ENCODE measurements at regions not wholly inside any gene's neighbourhood (a gene's known extent, or its start where the extent isn't known, plus 50 kb on each side); places are given as distances from the start of the nearest gene placed in this dataset.

- Histone ChIP-seq H3K56ac (replicated peaks; ENCODE audit: insufficient read length, low read depth, low read length) (no peak overlapping the region), H4K20me1 (replicated peaks in 1 of 2; ENCODE audit: control insufficient read depth in 1 of 2, insufficient read depth in 2 of 2, low read length in 2 of 2) (no peaks in the 10 kb centered on the region), H3K18ac (ENCODE audit: extremely low read depth, low read length) (no peak overlapping the region), H2BK12ac (ENCODE audit: low read depth, low read length) (no peak overlapping the region), H2AK5ac (ENCODE audit: low read depth, low read length) (no peak overlapping the region), H3K36me3 (ENCODE audit: control insufficient read depth in 2 of 4, insufficient read depth in 4 of 4, low read length in 3 of 4) (no peaks in the 10 kb centered on the region), H2BK5ac (ENCODE audit: low read depth, low read length) (no peak overlapping the region), H3K23me2 (ENCODE audit: low read depth, low read length) (no peaks in the 10 kb centered on the region), H2BK15ac (ENCODE audit: low read length) (no peak overlapping the region), H3K27me3 (replicated peaks in 1 of 4; ENCODE audit: control insufficient read depth in 3 of 4, extremely low read depth in 1 of 4, insufficient read depth in 3 of 4, low read length in 3 of 4) (no peaks in the 10 kb centered on the region), H4K8ac (ENCODE audit: extremely low read depth, insufficient read depth, low read length) (no peak overlapping the region), H3K4ac (replicated peaks; ENCODE audit: insufficient read length, low read depth, low read length) (no peak overlapping the region), H3K4me3 (ENCODE audit: extremely low read depth in 1 of 4, insufficient read depth in 2 of 4, low read depth in 3 of 4, low read length in 4 of 4) (no peak overlapping the region), H3K9me3 (ENCODE audit: insufficient read depth in 2 of 2, low read depth in 1 of 2, low read length in 1 of 2) (no peaks in the 10 kb centered on the region), H3K23ac (ENCODE audit: insufficient read length) (no peak overlapping the region), H3K79me2 (ENCODE audit: control insufficient read depth in 1 of 2, insufficient read depth in 2 of 2, low read length in 2 of 2) (no peaks in the 10 kb centered on the region), H3K9ac (replicated peaks in 1 of 4; ENCODE audit: extremely low read depth in 1 of 4, low read depth in 3 of 4, low read length in 3 of 4) (no peak overlapping the region), H3K27ac (ENCODE audit: low read depth, low read length) (no peak overlapping the region), H2BK20ac (ENCODE audit: low read length) (no peak overlapping the region), H3K4me1 (replicated peaks in 1 of 4; ENCODE audit: control insufficient read depth in 3 of 4, insufficient read depth in 4 of 4, low read length in 3 of 4) (no peaks in the 10 kb centered on the region), H3K4me2 (ENCODE audit: insufficient read depth in 1 of 2, low read depth in 2 of 2, low read length in 2 of 2) (no peak overlapping the region), H3K14ac (ENCODE audit: insufficient read length) (no peak overlapping the region), H2BK120ac (replicated peaks; ENCODE audit: low read depth, low read length) (no peak overlapping the region), H4K5ac (ENCODE audit: insufficient read length, low read depth, low read length) (no peak overlapping the region), H3K79me1 (ENCODE audit: low read depth, low read length) (no peaks in the 10 kb centered on the region), H4K91ac (replicated peaks; ENCODE audit: insufficient read length, low read length) (no peak overlapping the region), H2AFZ (ENCODE audit: low read length) (no peak overlapping the region)
- WGBS, 2 experiments (ENCODE audit: extremely low coverage in 1 of 2, insufficient coverage in 1 of 2, insufficient read length in 1 of 2, insufficient replicate concordance in 2 of 2, low coverage in 1 of 2, low lambda C conversion rate in 2 of 2, missing lambda C conversion rate in 1 of 2): 87% methylated on average over 6 of the region's 6 CpGs; no CpG with 5 or more reads in 1 of the 2 experiments
- ChIA-PET POLR2A (ENCODE audit: partially characterized antibody) (no interaction called here), CTCF (ENCODE audit: partially characterized antibody) (interaction anchor here (0.5 to 1.6 kb wide), 3 partner anchors 23 to 48 kb away, joined by 3 to 4 read pairs (median 3); no protein-coding TSS in a partner anchor)
- TF ChIP-seq SRF (IDR thresholded peaks at IDR 0.05; ENCODE audit: low read depth, low read length) (no peak), GTF2F1 (IDR thresholded peaks at IDR 0.05; ENCODE audit: borderline replicate concordance, low read depth, low read length) (no peak), EP300 (IDR thresholded peaks at IDR 0.05; ENCODE audit: borderline replicate concordance in 1 of 2, low read depth in 2 of 2, low read length in 2 of 2) (no peak)
- TF ChIP-seq, protein P1, sequence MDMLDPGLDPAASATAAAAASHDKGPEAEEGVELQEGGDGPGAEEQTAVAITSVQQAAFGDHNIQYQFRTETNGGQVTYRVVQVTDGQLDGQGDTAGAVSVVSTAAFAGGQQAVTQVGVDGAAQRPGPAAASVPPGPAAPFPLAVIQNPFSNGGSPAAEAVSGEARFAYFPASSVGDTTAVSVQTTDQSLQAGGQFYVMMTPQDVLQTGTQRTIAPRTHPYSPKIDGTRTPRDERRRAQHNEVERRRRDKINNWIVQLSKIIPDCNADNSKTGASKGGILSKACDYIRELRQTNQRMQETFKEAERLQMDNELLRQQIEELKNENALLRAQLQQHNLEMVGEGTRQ (IDR thresholded peaks at IDR 0.05; ENCODE audit: low read length): no peak
- FAIRE-seq: no peak
- DNase-seq (ENCODE audit: low read depth in 1 of 2, low spot score in 2 of 2): no peak
Observed at GRCh38 chr4:26131711-26132110, 189.1 kb upstream of the RBPJ start.

Data from H1 (cell line).